ENCODE measurements at regions not wholly inside any gene's neighbourhood (a gene's known extent, or its start where the extent isn't known, plus 50 kb on each side); places are given as distances from the start of the nearest gene placed in this dataset.
A peak's percentile ranks its signal among the peaks of the same experiment; 100 is the strongest.
"Not testable (repeated sequence)": the region's sequence is repeated elsewhere in the genome, so short reads cannot be mapped to it uniquely, and the experiment has no call there.

GRCh38 chr12:75747572-75748021, 236.2 kb upstream of the KRR1 start:
- H3K27ac ChIP-seq = peak overlapping the region; percentile 88
- DNase-seq (ENCODE audit: low read depth, low spot score) = peak; percentile 60

DNA sequence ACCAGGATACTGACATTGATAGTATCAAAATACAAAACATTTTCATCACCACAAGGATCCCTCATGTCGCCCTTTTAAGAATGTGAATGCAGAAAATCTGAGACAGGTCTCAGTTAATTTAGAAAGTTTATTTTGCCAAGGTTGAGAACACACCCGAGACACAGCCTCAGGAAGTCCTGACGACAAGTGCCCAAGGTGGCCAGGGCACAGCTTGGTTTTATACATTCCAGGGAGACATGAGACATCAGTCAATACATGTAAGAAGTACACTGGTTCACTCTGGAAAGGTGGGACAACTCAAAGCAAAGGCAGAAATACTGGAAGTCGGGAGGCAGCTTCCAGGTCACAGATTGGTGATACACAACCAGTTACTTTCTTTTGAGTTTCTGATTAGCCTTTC, 235.2 kb upstream of the KRR1 start:
- peak overlapping the region; percentile 88 for H3K27ac ChIP-seq
- no peak for DNase-seq (ENCODE audit: low read depth, low spot score)

GRCh38 chr12:75744607-75745256, 233.3 kb upstream of the KRR1 start:
- H3K27ac ChIP-seq = no peak overlapping the region
- no peak for DNase-seq (ENCODE audit: low read depth, low spot score)

GRCh38 chr12:75742961-75743360, 231.6 kb upstream of the KRR1 start:
- DNase-seq (ENCODE audit: low read depth, low spot score) = no peak
- no peak overlapping the region for H3K27ac ChIP-seq

GRCh38 chr12:75742048-75742447, 230.6 kb upstream of the KRR1 start:
- H3K27ac ChIP-seq = no peak overlapping the region
- no peak for DNase-seq (ENCODE audit: low read depth, low spot score)

DNA sequence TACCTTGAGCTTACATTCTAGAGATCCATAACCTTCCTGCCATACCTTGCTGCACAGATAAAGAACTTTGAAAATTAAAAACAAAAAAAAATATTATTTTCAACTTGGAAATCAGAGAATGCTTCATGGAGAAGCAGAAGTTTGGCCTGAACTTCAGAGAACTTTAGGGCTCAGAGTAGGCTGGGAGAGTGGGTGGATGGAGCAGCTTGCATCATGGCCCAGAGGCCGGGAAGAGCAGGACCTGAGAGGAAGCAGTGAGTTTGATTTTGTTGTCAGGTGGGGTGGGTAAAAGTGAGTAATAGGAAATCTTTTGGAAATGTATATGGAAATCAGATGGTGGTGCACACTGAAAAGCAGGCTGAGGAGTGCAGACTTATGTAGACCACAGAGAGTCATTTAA, 228.5 kb upstream of the KRR1 start:
- DNase-seq (ENCODE audit: low read depth, low spot score) = no peak
- H3K27ac ChIP-seq = peak overlapping the region; percentile 1

- not testable (repeated sequence) for DNase-seq (ENCODE audit: low read depth, low spot score)
- H3K27ac ChIP-seq = peak overlapping the region; percentile 1
Observed at GRCh38 chr12:75739098-75739497, 227.7 kb upstream of the KRR1 start.

- no peak for DNase-seq (ENCODE audit: low read depth, low spot score)
- no peak overlapping the region for H3K27ac ChIP-seq
Observed at GRCh38 chr12:75738486-75738885, 227.1 kb upstream of the KRR1 start.

- DNase-seq (ENCODE audit: low read depth, low spot score) = no peak
- no peak overlapping the region for H3K27ac ChIP-seq
Observed at GRCh38 chr12:75735853-75736252, 224.4 kb upstream of the KRR1 start.

- no peak for DNase-seq (ENCODE audit: low read depth, low spot score)
- no peak overlapping the region for H3K27ac ChIP-seq
Observed at GRCh38 chr12:75728826-75729225, 217.4 kb upstream of the KRR1 start.

- no peak for DNase-seq (ENCODE audit: low read depth, low spot score)
Observed at GRCh38 chr12:75727577-75727976, 216.2 kb upstream of the KRR1 start.

GRCh38 chr12:75725521-75726111, 214.2 kb upstream of the KRR1 start:
- peak overlapping the region; percentile 99 for H3K27ac ChIP-seq
- DNase-seq (ENCODE audit: low read depth, low spot score) = no peak

More at GRCh38 chr12:75727577-75727976, 216.2 kb upstream of the KRR1 start:
- no peak overlapping the region for H3K27ac ChIP-seq

- peak overlapping the region; percentile 99 for H3K27ac ChIP-seq
- no peak for DNase-seq (ENCODE audit: low read depth, low spot score)
Observed at GRCh38 chr12:75724928-75725312, 213.5 kb upstream of the KRR1 start.

DNA sequence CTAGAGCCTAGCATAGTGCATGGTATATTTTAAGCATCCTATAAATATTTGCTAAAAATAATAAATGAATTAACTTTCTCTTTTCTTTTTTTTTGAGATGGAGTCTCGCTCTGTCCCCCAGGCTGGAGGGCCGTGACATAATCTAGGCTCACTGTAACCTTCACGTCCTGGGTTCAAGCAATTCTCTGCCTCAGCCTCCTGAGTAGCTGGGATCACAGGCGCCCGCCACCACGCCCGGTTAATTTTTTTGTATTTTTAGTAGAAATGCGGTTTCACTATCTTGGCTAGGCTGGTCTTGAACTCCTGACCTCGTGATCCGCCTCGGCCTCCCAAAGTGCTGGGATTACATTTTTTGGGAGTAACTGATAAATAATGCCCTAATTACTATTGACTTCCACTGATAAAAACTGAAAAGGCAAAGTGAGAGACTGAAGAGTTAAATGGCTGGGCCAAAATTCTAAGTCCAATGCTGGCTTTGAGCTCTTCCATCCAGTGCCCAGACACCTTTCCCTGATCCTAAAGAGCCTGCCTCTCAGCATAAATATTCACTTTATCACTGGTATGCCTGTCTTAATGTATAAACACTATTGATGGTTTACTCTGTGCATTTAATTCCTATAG, 213.0 kb upstream of the KRR1 start:
- no peak for DNase-seq (ENCODE audit: low read depth, low spot score)
- H3K27ac ChIP-seq = peak overlapping the region; percentile 99

DNA sequence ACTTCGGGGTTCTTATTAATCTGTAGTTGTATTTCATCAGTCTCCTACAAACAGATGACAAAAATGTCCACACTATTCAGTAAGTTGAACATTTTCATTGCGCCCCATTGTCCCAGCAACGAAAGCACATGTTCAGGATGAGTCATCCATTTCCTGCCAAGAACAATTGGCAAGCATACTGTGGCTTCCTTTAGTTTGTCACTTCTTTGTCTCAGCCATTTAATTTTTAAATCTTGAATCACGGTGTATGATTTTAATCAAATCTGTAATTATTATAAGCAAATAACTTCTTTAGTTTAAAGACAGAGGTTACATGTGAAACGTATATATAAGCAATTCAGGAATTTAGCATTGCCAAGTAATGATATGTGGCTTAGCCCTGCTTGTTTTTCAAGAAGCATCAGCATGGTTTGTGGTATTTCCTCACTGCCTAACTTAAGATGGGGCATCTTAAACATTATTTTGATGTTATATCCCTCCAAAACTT, 211.3 kb upstream of the KRR1 start:
- peak overlapping the region; percentile 99 for H3K27ac ChIP-seq
- peak; percentile 66 for DNase-seq (ENCODE audit: low read depth, low spot score)

DNA sequence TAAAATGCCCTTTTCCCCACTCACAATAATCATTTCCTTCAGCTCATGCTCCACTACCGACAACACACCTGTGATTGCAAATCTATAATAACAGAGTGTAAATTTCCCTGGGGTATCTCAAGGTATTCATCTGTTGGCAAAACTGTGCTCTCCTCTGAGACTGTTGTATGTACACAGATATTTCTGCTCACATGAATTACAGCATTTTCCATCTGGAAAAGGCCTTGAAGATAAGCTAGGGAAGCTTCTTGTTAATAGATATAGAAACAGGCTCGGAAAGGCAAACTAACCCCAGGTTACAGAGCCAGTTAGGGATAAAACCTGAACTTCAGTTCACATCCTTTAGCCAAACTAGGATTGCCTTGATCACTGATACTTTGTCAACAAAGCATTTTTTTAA, 210.4 kb upstream of the KRR1 start:
- H3K27ac ChIP-seq = peak overlapping the region; percentile 99
- DNase-seq (ENCODE audit: low read depth, low spot score) = no peak

DNA sequence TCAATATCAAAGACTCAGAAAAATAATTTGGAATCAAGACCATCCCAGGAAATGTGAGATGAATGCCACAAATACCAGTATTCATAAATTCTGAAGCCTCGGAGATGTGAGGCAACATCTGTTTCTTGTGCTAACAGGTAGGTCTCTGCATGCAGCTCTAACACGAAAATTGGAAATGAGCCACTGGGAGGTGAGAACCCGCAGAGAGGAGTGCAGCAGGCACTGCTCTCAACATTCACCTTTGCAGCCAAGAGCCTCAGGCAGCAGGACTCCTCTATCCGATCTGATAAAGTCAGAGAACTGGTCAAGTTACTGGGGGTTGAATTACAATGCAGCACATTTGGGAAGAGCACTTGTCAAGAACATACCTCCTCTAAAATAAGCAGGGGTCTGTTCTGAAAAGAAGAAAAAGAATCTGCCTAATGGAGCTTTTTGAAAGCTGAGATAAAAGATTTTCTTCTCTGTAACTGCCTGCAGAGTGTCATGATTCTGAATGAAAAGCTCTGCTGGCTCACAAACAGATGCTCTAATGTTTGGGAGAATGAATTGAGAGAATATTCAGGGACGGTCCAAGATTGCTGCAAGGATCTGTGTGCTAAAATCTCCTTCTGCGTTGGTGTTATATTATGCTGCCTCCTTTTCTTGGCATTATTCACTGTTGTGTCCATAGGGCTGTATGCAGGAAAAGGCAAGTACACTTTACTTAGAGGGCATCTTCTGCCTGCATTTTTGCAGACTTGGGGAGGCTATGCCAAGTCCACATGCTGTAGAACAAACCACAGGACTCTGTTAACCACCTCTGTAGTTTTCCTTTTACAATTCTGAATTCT, 209.6 kb upstream of the KRR1 start:
- DNase-seq (ENCODE audit: low read depth, low spot score) = peak; percentile 70
- H3K27ac ChIP-seq = peak overlapping the region; percentile 99

- no peak for DNase-seq (ENCODE audit: low read depth, low spot score)
- H3K27ac ChIP-seq = no peak overlapping the region
Observed at GRCh38 chr12:75717902-75718301, 206.5 kb upstream of the KRR1 start.

DNA sequence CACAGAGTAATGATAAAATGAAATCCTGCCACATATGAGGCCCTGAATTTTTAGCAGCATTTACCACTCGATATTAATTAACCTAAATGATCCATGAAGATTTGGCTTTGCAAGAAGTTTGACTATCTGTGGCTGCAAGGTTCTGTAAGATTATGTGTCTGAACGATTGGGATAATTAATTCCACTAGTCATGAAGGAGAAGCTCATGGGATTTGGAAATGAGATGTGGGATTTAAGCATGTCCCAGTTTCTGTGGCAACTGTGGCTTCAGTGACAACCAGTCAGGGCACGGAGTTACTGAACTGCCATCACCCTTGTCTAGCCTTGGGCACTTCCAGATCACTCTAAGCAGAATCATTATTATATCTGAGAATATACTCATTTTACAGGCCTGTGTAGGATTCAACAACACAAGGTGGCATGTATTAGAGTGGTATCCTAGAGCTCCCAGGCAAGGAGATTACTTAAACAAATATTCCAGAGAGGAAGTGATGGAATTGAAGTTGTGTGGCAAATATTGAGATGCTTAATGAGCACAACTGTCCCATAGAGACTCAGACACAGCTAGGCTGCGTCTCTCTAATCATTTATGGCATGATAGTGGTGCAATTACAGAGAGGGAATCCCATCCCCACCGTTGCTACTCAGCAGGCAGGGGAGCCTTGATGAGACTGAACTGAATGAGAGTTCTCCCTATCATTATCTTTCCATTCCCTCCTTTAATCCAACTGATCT, 205.0 kb upstream of the KRR1 start:
- H3K27ac ChIP-seq = peak overlapping the region; percentile 97
- no peak for DNase-seq (ENCODE audit: low read depth, low spot score)

GRCh38 chr12:75715682-75716081, 204.3 kb upstream of the KRR1 start:
- DNase-seq (ENCODE audit: low read depth, low spot score) = no peak
- H3K27ac ChIP-seq = peak overlapping the region; percentile 97

Measured in epithelial cell of prostate (primary cell).